AG10803 (cell line): ENCODE measurements at regions not wholly inside any gene's neighbourhood (a gene's known extent, or its start where the extent isn't known, plus 50 kb on each side); places are given as distances from the start of the nearest gene placed in this dataset.

Source experiments
- DNase-seq: peaks from one replicate; pipeline ENCODE4 v3.0.0; 2010; ENCODE audit warnings: low read depth
- H3K4me3 ChIP-seq: 2 replicates; pipeline ENCODE4 v1.5.1; 2011; ENCODE audit warnings: mild to moderate bottlenecking, low read length, control low read depth
- CTCF ChIP-seq: conservative IDR thresholded peaks from 2 replicates; pipeline ENCODE4 v1.5.1; 2011; ENCODE audit warnings: mild to moderate bottlenecking, low read length, control low read depth, inconsistent platforms

DNA sequence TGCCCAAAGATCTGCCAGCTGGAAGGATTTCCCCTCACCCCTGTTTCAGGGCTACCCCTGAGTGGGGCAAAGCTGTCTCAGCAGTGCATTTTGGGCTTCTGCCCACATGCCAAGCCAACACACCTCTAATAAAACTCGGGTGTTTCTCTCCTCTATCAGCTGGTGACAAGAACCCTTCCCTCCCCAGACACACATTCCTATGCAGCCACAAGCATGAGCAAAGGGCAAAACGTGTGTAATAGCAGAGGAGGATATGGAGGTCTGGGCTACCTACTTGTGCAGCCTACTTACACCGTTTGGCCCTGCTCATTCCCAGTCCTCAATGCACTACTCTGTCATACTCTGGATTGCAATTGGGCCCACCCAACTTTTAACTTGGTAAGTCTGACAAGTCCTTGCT is 101.3 kb downstream of the IYD start:
- no peak overlapping the region for H3K4me3 ChIP-seq
- no peak for TF ChIP-seq CTCF
- no peak for DNase-seq

- DNase-seq, result no peak
- no peak overlapping the region for H3K4me3 ChIP-seq
- no peak for TF ChIP-seq CTCF
Measured at GRCh38 chr6:150470960-150471665, 102.3 kb downstream of the IYD start.

GRCh38 chr6:150478656-150479545 is 110.1 kb downstream of the IYD start:
- H3K4me3 ChIP-seq, result no peak overlapping the region
- DNase-seq, result no peak
- no peak for TF ChIP-seq CTCF

DNA sequence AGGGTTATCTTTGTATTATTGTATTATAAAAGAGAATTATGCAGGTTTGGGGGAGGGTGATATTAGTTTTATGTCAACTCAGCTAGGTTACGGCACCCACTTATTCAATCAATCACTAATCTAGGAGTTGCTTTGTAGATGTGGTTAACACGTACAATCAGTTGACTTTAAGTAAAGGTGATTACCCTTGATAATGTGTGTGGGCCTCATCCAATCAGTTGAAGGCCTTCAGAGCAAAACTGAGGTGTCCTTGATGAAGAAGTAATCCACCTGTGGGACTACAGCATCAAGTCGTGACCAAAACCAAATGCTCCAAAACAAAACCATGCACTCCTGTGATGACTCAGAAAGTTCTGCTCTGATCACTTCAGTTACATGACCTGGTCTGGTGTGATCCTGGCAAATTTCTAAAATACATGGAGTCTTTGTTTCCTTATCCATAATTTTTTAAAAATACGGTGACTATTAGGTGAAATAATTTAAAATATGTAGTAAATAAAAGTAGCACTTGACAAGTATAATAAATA is 114.1 kb downstream of the IYD start:
- no peak for DNase-seq
- no peak overlapping the region for H3K4me3 ChIP-seq
- no peak for TF ChIP-seq CTCF

- no peak for TF ChIP-seq CTCF
- no peak for DNase-seq
- H3K4me3 ChIP-seq, result no peak overlapping the region
Measured at GRCh38 chr6:150485161-150485958, 114.3 kb upstream of the PLEKHG1 start.

DNA sequence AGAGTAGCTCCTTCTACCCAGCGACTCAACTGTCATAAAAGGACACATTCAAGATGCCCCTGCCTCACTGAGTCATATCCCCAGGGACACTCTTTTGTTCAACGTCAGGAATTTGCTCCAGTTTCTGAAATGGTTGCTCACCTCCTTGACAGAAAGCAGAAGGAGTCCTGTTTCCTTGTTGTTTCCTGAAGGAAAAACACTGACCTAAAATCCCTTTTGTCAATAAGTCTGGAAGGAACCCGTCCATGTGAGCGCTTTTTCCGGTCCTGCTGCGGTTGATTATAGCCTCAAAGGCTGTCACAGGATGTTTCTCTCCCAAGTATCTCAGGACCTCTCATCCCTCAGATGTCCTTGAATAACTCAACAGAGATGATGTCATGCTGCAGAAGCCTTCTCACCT is 113.6 kb upstream of the PLEKHG1 start:
- no peak for TF ChIP-seq CTCF
- peak; percentile 7 for DNase-seq
- no peak overlapping the region for H3K4me3 ChIP-seq
